Prostate gland (tissue), 2 donors: ENCODE measurements at regions not wholly inside any gene's neighbourhood (a gene's known extent, or its start where the extent isn't known, plus 50 kb on each side); places are given as distances from the start of the nearest gene placed in this dataset.

Experiments used
- POLR2A ChIP-seq: fragments of 450-650 bp; IDR thresholded peaks from one replicate; pipeline ENCODE4 v1.6.1; 2016; ENCODE audit warnings: antibody characterized with exemption, mild to moderate bottlenecking
- POLR2AphosphoS5 ChIP-seq: sonication (generic); formaldehyde crosslinking; IDR thresholded peaks from one replicate; pipeline ENCODE4 v1.6.1; 2017; ENCODE audit warnings: antibody characterized with exemption
- TF ChIP-seq, protein P1 (sequence below), 4 experiments: fragments of 200-600 bp in 2 of 4; fragments of 450-650 bp in 2 of 4; sonication (generic) in 2 of 4; IDR thresholded peaks; 1 replicate in 3 of 4; 2 replicates in 1 of 4; pipeline ENCODE4 v1.5.1; 2016 to 2019; ENCODE audit warnings: antibody characterized with exemption in 4 of 4, mild to moderate bottlenecking in 2 of 4, moderate library complexity in 2 of 4

DNA sequence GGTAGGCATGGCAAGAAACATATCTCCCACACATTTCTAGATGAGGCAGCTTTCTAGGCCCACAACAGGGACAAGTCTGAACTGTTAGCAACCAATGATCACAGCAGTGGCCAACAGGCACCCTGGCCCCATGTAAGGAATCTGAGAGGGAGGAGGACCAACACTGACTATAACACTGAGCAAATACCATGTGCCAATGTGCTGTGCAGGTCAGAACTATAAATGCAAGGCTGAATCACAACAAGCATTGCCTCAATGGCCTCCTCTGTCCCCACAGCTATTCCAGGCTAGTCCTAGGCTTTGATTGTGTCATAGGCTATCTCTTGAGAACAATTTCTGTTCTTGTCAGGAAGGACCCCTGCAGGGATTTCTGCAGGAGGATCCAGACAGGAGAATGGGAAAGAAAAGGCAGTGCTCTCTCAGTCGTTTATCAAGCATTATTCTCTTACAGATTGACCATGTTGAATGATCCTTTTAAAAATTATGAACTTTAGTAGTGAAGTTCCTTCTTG, 221.2 kb downstream of the TLE1 start:
- TF ChIP-seq, protein P1, sequence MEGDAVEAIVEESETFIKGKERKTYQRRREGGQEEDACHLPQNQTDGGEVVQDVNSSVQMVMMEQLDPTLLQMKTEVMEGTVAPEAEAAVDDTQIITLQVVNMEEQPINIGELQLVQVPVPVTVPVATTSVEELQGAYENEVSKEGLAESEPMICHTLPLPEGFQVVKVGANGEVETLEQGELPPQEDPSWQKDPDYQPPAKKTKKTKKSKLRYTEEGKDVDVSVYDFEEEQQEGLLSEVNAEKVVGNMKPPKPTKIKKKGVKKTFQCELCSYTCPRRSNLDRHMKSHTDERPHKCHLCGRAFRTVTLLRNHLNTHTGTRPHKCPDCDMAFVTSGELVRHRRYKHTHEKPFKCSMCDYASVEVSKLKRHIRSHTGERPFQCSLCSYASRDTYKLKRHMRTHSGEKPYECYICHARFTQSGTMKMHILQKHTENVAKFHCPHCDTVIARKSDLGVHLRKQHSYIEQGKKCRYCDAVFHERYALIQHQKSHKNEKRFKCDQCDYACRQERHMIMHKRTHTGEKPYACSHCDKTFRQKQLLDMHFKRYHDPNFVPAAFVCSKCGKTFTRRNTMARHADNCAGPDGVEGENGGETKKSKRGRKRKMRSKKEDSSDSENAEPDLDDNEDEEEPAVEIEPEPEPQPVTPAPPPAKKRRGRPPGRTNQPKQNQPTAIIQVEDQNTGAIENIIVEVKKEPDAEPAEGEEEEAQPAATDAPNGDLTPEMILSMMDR (IDR thresholded peaks at IDR 0.05), result no peak
- TF ChIP-seq POLR2AphosphoS5, result no peak
- TF ChIP-seq POLR2A, result no peak
